Gastrocnemius medialis (tissue), 4 donors: ENCODE measurements at regions not wholly inside any gene's neighbourhood (a gene's known extent, or its start where the extent isn't known, plus 50 kb on each side); places are given as distances from the start of the nearest gene placed in this dataset.
"Not testable (repeated sequence)": the region's sequence is repeated elsewhere in the genome, so short reads cannot be mapped to it uniquely, and the experiment has no call there.

Experiments used
- ATAC-seq, 2 donors: fragments of 150-250 bp; one replicate each; pipeline ENCODE4 v1.9.1; 2016
- DNase-seq, 2 donors: peaks; one replicate each; pipeline ENCODE4 v3.0.0-alpha.2; 2019
- H3K27ac ChIP-seq, 4 donors: fragments of 200-600 bp; sonication (generic); 1 replicate in 1 of 4; 2 replicates in 3 of 4; pipeline ENCODE4 v1.5.1; 2016 to 2018; ENCODE audit warnings: mild to moderate bottlenecking in 2 of 4, moderate library complexity in 1 of 4
- H3K27me3 ChIP-seq, 3 donors: fragments of 200-600 bp; sonication (generic) in 2 of 3; 1 replicate in 1 of 3; 2 replicates in 2 of 3; pipeline versions ENCODE4 v1.5.1 to v1.6.0; 2016 to 2019; ENCODE audit warnings: mild to moderate bottlenecking in 1 of 3, moderate library complexity in 1 of 3
- H3K36me3 ChIP-seq, 2 donors: fragments of 200-600 bp; sonication (generic) in 1 of 2; one replicate each; pipeline ENCODE4 v1.5.1; 2017 to 2018
- H3K4me1 ChIP-seq, 2 donors: fragments of 200-600 bp; sonication (generic) in 1 of 2; one replicate each; pipeline ENCODE4 v1.5.1; 2016 to 2017; ENCODE audit warnings: mild to moderate bottlenecking in 2 of 2
- H3K4me3 ChIP-seq, 4 donors: fragments of 200-600 bp; sonication (generic) in 3 of 4; 1 replicate in 1 of 4; 2 replicates in 3 of 4; pipeline ENCODE4 v1.5.1; 2016 to 2019; ENCODE audit warnings: mild to moderate bottlenecking in 2 of 4
- H3K9me3 ChIP-seq, 3 donors: fragments of 200-600 bp; sonication (generic) in 2 of 3; 1 replicate in 1 of 3; 2 replicates in 2 of 3; pipeline ENCODE4 v1.5.1; 2016 to 2019
- CTCF ChIP-seq, 5 experiments: fragments of 450-650 bp in 3 of 5; fragments of 200-600 bp in 2 of 5; sonication (generic) in 2 of 5; IDR thresholded peaks in 4 of 5; conservative IDR thresholded peaks in 1 of 5; 1 replicate in 4 of 5; 2 replicates in 1 of 5; pipeline ENCODE4 v1.5.1; 2016 to 2019; ENCODE audit warnings: antibody characterized with exemption in 5 of 5, mild to moderate bottlenecking in 3 of 5, moderate library complexity in 3 of 5
- POLR2A ChIP-seq, 2 donors: fragments of 450-650 bp; IDR thresholded peaks; one replicate each; pipeline ENCODE4 v1.6.1; 2017; ENCODE audit warnings: antibody characterized with exemption in 2 of 2, mild to moderate bottlenecking in 2 of 2, moderate library complexity in 2 of 2
- in situ Hi-C, 4 donors: fragments of 200-750 bp; cut with MboI; loops; one replicate each; pipeline versions ENCODE4 v1.15.0 to v1.8.0; 2017; ENCODE audit warnings: low sequenced_read_pairs in 4 of 4
- intact Hi-C: fragments of 100-400 bp; cut with DNase I; formaldehyde crosslinking; loops from one replicate; pipeline ENCODE4 v1.15.1; 2023; ENCODE audit warnings: low total_unique reads

- intact Hi-C loops (no loop called here), in situ Hi-C loops (no loop called here)
- DNase-seq: no peak
- TF ChIP-seq CTCF (IDR thresholded peaks at IDR 0.05 in 4 of 5, conservative IDR thresholded peaks at IDR 0.05 in 1 of 5) (no peak), POLR2A (IDR thresholded peaks at IDR 0.05) (no peak)
- Histone ChIP-seq H3K9me3 (no peaks in the 10 kb centered on the region), H3K36me3 (no peaks in the 10 kb centered on the region), H3K27ac (no peak overlapping the region), H3K4me3 (no peak overlapping the region), H3K4me1 (no peaks in the 10 kb centered on the region), H3K27me3 (no peaks in the 10 kb centered on the region)
- ATAC-seq: no peak
Measured at GRCh38 chr12:11540156-11540555, 109.3 kb upstream of the ETV6 start.

GRCh38 chr12:11540615-11541310 lies 108.7 kb upstream of the ETV6 start:
- intact Hi-C loops: no loop called here
- in situ Hi-C loops: no loop called here

GRCh38 chr12:11542599-11542998 lies 106.9 kb upstream of the ETV6 start:
- TF ChIP-seq POLR2A (IDR thresholded peaks at IDR 0.05): no peak
- in situ Hi-C loops (no loop called here), intact Hi-C loops (no loop called here)
- Histone ChIP-seq H3K4me1 (no peaks in the 10 kb centered on the region), H3K9me3 (no peaks in the 10 kb centered on the region), H3K36me3 (no peaks in the 10 kb centered on the region), H3K4me3 (no peak overlapping the region), H3K27me3 (no peaks in the 10 kb centered on the region), H3K27ac (no peak overlapping the region)
- no peak for DNase-seq
- no peak for ATAC-seq

More at GRCh38 chr12:11540615-11541310, 108.7 kb upstream of the ETV6 start:
- DNase-seq (no peak), ATAC-seq (no peak)
- no peak overlapping the region for H3K4me3 ChIP-seq
- no peaks in the 10 kb centered on the region for H3K27me3 ChIP-seq
- no peaks in the 10 kb centered on the region for H3K36me3 ChIP-seq
- TF ChIP-seq CTCF (IDR thresholded peaks at IDR 0.05 in 4 of 5, conservative IDR thresholded peaks at IDR 0.05 in 1 of 5): no peak
- TF ChIP-seq POLR2A (IDR thresholded peaks at IDR 0.05): no peak
- H3K27ac ChIP-seq: no peak overlapping the region
- no peaks in the 10 kb centered on the region for H3K9me3 ChIP-seq
- no peaks in the 10 kb centered on the region for H3K4me1 ChIP-seq

GRCh38 chr12:11543457-11544158 lies 105.9 kb upstream of the ETV6 start:
- Histone ChIP-seq H3K4me3 (no peak overlapping the region), H3K27ac (no peak overlapping the region), H3K4me1 (no peaks in the 10 kb centered on the region), H3K27me3 (no peaks in the 10 kb centered on the region), H3K36me3 (no peaks in the 10 kb centered on the region), H3K9me3 (no peaks in the 10 kb centered on the region)
- no peak for ATAC-seq
- intact Hi-C loops: no loop called here
- DNase-seq: no peak
- in situ Hi-C loops: no loop called here
- no peak for TF ChIP-seq CTCF (IDR thresholded peaks at IDR 0.05 in 4 of 5, conservative IDR thresholded peaks at IDR 0.05 in 1 of 5)
- no peak for TF ChIP-seq POLR2A (IDR thresholded peaks at IDR 0.05)

GRCh38 chr12:11545484-11546330 lies 103.8 kb upstream of the ETV6 start:
- TF ChIP-seq POLR2A (IDR thresholded peaks at IDR 0.05) (no peak), CTCF (IDR thresholded peaks at IDR 0.05 in 4 of 5, conservative IDR thresholded peaks at IDR 0.05 in 1 of 5) (no peak)
- Histone ChIP-seq H3K4me1 (no peaks in the 10 kb centered on the region), H3K27ac (no peak overlapping the region), H3K36me3 (no peaks in the 10 kb centered on the region), H3K9me3 (no peaks in the 10 kb centered on the region), H3K4me3 (no peak overlapping the region), H3K27me3 (no peaks in the 10 kb centered on the region)
- in situ Hi-C loops (no loop called here), intact Hi-C loops (no loop called here)
- DNase-seq (no peak), ATAC-seq (no peak)

- H3K4me1 ChIP-seq, in situ Hi-C loops, H3K27ac ChIP-seq, H3K9me3 ChIP-seq, DNase-seq, intact Hi-C loops, ATAC-seq, H3K27me3 ChIP-seq, H3K36me3 ChIP-seq: not testable (repeated sequence)
- H3K4me3 ChIP-seq: peak overlapping the region in 1 of 4 donors; percentile 44
Measured at GRCh38 chr12:11546582-11547270, 102.7 kb upstream of the ETV6 start.

GRCh38 chr12:11547271-11547646 lies 102.2 kb upstream of the ETV6 start:
- H3K27ac ChIP-seq, ATAC-seq, intact Hi-C loops, H3K9me3 ChIP-seq, DNase-seq, H3K4me1 ChIP-seq, in situ Hi-C loops, H3K36me3 ChIP-seq, H3K27me3 ChIP-seq: not testable (repeated sequence)
- peak overlapping the region in 1 of 4 donors; percentile 44 for H3K4me3 ChIP-seq
